ENCODE measurements at regions not wholly inside any gene's neighbourhood (a gene's known extent, or its start where the extent isn't known, plus 50 kb on each side); places are given as distances from the start of the nearest gene placed in this dataset.

DNA sequence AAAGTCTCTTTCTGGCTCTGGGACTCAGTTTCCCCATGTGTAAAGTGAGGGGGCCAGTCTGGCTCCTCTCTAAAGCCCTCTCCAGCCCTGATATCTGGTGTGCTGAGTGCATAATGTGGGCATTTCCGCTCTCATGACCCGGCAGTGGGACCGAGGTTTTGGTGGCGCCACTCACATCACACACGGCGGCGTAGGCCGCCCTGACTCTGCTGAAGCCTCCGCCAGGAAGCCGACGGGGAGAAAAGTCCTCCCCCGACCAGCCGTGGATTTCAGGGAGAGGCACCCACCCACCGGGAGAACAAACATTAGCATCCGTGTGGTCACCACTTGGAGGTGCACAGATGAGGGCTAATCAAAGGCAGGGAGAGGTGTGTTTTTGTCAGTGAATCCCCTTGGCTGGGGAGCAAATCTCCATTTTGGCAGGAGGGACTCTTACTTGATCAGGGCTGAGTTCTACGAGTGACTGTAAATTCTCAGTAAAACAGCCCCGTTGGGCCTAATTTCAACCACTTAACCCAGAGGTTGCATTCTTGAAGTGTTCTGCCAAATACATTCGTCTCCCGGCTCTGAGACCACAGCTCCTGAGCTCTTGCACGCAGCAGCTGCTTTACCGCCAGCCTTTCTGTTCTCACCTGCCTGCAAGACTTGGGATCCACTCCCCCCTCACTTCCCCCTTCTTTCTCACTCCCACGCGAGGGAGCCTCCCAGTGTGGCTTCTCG is 118.2 kb downstream of the FOXD2 start:
- no peak for DNase-seq

DNA sequence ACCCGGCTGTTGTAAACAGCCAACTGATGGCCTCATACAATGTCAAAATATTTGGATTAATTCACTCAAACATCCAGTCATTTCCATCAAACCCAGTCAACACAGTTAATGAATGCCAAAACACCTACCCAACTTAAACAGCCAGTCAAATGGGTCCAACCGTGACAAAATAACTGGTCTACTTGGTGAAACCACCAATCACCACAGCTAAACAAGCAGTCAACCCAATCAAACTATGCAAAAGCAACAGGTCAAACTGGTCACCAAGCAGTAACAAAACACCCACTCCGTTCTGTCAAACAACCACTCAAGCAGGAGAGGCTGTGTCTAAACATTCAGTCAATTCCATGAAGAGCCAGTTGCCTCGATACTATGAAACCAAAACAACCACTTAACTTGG is 119.2 kb downstream of the FOXD2 start:
- no peak for DNase-seq

DNA sequence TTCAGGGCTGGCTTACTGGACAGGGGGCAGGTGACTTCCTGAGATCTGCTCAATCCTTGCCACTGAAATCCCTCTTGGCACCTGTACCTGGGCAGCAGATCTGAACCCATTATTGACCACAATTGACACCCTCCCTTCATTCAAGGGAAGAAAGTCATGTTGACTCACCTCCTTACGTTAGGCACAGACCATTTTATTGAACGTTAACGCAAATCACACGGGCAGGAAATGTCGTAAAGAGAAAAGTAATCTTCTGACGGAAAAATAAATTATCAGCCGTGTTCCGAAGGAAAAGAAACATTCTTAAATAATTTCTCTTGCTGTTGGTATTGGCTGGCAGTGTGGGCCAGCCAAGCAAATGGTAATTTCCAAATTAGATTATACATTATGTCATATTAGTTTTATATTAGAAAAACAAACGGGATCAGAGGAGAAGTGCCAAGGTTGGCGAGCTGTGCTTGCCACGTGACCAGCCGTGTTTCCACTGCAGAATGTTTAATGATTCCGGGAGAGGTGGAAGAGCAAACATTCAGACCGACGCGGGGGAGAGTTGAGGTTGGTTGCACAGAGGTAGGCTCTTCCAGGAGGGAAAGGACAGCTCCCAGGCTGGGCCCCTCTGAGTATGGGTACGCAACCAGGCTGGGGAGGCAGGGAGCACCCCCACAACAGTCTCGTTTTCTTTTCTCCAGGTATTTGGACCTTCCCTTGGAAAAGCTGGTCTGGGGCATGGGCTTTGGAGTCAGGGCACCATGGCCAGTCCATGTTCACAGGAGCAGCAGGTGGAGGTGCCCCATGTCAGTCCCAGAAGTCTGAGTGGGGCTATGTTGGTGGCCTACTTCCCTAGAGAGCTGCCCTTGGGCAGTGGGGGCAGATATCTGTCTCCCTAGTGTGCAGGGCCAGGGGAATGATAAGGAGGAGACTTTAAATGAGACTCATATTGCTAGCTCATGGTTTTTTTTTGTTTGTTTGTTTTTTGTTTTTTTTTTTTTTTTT is 121.1 kb downstream of the FOXD2 start:
- no peak for DNase-seq

DNA sequence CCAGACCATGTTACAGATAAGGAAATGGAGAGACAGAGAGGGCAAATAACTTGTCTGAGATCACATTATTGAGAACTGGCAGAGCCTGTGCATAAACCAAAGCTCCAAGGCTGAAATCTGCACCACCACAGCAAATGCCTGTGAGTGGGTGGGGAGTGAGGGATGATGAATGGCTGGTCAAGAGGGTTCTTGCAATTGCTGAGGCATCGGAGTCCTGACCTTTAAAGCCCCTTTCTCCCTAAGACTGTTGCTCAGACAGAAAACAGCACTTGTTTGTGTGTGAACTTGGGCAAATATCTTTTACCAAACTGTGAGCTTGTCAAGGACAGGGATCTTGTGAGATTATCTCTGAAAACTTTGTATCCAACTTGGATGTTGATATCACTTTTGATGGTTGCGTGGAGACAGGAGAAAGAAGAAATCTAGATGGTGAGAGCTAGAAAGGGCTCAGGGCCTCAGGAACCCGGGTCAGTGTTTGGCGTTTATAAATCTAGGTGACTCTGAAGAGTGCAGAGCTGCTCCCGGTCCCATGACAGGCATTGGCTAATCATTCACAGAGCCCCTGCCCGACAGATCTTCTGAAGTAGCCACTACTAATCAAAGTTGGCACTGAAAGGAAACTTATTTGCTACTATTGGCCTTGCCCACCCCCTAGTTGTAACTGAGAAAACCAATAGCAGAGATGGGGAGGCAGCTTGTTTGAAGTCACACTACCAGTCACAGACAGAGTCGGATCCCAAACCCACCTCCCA is 122.3 kb downstream of the FOXD2 start:
- DNase-seq, result no peak

DNA sequence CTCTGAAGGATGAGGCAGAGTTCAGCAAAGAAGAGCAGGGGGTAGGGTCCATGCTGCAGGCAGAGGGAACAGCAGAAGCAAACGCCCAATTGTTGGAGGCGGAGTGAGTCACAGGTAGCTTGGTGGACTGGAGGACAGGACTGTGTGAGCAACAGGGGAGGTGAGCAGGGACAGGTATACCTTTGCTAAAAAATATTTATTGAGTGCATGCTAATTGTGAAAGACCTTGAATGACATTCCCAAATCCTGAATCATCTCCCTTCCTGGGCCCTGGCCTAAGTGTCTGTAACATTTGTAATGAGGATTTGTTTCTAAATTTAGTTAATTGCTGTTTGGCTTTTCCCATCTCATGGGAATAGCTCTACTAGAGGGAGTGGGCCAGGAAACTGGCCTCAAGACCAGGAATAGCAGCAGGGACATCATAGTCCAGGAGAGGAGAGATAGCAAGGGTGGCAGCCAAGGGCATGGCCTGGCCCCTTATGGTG is 123.7 kb downstream of the FOXD2 start:
- DNase-seq, result no peak

DNA sequence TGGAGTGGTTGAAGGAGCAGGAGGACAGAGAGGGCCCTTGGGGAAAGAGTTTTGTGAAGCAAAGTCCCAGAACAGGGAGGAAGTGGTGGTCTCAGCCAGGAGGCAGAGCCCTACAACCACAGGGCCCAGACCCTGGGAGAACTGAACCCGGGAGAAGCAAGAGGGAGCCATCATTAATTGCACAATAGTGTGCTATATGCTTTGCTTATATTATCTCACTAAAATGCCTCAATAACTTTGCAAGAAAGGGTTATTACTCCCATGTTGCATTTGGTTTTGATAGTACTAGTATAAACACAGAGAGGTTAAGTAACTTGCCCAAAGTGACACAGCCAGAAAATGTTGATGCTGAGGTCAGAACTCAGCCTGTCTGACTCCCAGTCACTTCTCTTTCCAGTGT is 124.3 kb downstream of the FOXD2 start:
- DNase-seq, result no peak

DNA sequence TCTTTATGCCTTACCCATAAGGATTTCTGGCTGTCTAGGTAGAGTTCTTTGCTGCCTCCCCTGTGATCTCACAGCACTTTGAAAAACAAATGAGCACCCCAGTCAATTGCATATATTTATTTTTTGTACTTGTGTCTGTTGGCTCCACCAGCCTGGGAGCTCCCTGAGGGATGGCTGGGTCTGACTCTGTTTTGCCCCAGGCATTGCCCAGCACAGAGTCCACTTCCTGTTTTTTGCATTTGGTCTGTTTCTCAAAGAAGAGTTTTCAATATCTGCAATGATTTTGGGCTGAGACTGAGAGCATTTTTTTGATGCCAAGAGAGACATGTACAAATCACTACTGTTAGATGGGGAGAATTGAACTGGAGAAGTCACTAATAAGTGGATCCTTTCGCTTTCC is 125.0 kb downstream of the FOXD2 start:
- no peak for DNase-seq

DNA sequence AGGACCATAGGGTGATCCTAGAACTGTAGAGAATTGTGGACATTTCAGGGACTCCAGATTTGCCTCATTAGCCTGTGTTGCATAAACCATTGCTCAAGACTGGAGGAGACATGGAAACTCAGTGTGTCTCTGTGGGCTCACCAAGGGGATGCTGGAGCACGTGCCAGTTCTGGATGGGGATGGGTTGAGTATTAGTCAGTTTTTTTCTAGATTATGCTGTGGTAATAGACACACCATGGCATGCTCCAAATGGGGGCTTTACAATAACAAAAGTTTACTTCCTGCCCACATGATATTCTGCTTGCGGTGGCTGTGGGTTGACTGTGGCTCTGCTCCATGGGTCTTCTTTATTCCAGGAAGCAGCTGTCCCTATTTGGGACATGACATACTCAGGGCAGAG is 125.4 kb downstream of the FOXD2 start:
- DNase-seq, result no peak

DNA sequence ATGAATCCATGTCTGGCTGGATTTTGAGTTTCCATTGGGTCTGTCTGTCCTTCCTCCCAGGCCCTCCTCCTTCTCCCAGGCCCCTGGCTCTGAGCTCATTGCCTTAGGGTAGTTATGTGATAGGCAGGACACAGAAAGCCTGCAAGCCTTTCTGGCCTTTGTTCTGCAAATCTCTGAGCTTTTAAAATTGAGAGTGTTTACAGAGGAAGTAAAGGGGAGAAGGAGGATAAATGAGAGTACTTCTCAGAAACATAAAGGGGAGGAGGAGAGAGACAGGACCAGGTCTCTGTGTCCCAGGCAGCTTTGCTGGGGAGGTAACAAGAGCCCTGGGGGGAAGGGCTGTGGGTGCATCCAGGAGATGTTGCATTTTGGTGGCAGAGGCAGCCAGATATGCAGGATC is 126.7 kb downstream of the FOXD2 start:
- DNase-seq, result no peak

DNA sequence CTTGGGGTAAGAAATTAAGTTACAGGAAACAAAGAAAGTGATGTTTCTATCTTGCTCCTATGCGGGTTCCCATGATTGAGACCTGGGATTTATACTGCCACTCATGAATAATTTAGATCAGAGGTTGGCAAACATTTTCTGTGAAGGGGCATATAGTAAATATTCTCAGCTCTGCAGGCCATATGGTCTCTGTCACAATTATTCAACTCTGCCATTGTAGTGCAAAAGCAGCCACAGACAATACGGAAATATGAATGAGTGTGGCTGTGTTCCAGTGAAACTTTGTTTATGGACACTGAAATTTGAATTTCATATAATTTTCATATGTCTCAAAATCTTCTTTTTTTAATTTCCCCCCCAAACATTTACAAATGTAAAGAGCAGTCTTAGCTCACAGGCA is 127.2 kb downstream of the FOXD2 start:
- no peak for DNase-seq

DNA sequence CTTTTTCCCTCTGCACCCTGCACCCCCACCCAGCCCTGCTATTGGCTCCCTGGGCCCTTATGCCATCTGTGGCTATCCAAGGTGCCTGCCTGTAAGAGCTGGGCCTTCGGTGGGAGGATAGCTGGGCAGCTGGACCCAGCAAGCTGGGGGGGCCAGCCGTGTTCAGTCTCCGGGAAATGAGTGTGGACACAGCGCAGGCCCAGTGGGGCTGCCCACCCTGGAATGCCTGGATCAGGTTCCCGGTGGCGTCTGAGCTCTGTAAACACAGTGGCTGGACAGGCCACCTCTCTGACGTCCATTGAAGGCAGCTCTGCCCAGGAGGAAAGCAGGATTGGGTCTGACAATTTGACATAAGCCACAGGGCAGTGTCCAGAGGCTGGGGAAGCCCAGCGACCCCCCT is 127.8 kb downstream of the FOXD2 start:
- DNase-seq, result no peak

DNA sequence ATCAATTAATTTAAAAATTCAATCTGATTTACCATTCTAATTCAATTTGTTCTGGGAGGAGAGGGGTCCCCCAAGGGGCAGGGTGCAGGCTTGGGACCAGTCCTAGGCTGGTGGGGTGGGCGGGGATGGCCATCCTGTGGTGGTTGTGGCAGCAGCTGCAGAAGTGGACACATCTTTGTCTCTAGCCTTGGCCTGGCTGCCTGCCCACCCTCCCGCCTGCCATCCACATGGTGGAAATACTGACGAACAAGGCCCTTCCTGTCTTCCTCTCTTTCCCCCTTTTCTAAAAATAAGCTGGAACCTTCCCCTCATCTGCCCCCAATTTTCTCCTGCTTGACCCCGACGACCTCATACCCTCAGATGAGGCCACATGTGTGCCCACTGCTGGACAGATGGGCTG is 130.9 kb downstream of the FOXD2 start:
- no peak for DNase-seq

DNA sequence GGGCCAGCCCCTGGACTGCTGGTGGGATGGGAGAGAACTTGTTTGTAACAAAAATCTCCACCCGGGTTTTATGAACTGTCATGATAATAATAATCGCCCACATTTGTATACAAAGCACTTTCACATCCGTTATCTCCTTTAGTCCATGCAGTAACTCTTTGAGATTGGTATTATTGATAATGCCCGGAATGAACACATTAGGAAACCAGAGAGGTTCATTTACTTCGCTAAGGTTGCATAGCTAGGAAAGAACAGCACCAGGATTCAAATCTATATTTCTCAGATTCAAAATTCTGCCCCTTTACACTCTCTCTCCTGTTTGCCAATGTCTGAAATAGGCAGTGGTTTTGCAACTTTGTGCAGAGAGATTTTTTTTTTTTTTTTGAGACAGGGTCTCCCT is 131.4 kb downstream of the FOXD2 start:
- DNase-seq, result no peak

DNA sequence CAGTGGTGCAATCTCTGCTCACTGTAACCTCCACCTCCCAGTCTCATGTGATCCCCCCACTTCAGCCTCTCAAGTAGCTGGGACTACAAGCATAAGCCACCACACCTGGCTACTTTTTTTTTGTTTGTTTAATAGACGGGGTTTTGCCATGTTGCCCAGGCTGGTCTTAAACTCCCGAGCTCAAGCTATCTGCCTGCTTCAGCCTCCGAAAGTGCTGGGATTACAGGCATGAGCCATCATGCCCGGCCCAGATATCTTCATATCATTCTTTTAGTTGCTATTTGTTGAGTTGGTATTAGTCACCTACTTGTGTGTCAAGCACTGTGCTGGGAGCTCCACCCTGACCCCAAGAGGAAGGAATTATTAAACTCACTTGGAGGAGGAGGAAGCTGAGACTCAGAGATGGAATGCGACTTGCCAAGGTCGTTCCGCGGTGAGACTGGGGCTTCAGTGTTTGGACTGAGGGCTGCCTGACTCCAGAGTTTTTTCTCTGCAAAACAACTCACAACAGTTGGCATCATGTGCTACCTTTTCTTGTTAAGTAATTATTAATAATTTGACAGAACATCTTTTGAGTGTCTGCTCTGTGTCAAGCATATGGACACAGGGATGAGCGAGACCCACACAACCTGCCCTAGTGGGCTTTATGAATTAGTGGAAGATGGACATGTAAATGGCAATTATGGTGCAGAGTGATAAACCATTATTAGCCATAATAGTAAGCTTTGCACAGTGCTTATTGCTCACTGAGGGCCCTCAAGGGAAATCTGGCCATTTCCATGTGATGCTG is 132.0 kb downstream of the FOXD2 start:
- DNase-seq, result no peak

DNA sequence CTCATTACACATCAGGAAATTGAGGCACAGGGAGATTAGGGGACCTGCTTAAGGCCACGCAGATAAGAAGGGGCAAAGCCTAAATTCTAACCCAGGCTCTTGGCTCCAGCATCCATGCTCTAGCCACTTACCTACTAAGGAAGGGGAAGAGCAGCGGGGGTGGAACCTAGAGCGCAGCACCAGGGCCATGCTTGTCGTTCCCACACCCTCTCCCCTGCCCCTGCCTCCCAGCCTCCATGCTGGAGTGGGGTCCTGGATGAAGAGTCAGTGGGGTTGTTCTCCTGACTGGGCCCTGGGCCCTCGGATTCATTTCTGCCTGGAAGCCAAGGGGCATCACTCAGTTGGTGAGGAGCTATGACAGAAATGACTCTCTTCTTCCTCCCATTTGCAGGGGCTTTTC is 133.3 kb downstream of the FOXD2 start:
- no peak for DNase-seq

DNA sequence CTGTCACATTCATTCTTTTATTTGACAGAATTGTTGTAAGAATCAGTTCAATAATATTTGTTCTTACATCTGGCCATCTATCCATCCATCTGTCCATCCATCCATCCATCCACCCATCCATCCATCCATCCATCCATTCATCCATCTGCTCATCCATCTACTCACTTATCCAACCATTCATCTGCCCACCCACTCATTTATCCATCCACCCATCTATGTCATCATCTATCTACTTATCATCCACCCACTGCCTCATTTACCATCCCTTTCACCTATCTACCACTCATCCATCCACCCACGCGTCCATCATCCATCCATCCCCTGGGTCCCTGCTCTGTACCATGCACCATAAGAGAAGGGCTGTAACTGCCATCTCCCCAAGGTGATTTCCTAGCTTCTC is 134.1 kb downstream of the FOXD2 start:
- DNase-seq, result no peak

DNA sequence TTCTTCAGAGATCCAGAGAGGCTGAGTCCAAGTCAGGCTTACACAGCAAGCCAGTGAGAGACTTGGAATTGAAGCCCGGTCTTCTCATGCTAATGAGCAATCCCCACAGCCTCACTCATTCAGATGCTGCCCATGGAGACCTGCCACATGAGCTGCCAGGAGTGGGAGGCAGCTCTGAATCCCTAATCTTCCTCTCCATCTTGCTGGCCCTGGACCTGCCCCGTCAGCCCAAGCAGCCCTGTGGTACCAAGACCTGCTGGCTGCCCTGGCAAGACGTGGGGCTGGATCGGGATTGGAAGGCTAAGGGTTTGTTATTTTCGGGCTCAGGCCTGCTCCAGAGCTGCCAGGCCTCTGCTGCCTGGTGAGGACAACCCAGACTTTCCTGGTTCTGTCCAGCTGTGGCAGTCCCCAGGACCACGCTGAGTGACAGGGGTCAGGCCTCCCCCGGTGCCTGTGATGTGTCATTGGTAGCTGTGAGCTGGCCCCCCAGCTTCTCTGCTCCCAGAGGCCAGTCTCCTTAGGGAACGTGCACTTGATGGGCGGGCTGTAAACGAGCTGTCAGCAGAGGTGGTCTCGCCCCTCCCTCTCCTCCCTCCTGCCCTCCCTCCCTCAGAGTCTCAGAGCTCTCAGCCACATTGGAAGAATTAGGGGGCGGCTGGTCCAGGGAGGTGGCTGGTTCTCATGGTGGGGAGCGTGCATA is 135.0 kb downstream of the FOXD2 start:
- no peak for DNase-seq

DNA sequence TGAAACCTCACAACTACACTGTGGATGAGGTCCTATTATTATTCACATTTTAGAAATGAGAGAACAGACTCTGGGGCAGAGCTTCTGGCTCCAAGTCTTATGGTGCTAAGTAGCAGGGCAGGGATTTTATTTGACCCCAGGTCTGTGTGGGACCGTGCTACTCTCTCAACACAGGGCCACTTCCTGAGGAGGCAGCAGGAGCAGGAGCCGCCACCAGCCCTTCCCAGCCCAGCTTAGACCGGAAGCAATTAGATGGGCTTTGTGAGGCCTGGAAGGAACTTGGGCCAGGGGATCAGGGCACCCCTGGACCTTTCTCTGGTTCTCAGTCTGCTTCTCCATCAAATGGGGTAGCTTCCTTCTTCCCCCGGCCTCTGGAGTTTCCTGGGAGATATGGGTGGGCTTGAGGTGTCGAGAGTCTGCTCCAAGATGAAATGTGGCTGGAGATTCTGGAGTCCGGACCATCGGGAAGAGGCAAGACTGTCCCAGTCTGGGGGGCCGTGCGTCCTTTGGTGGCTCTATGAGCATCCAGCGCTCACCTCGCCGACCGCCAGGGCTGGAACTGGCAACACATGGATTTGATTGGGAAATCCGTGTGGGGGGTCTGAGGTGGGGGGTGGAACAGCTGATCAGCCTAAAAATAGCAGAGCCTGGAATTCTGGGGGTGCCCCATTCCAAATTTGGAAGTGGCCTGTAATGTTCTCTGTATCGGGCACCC is 136.8 kb downstream of the FOXD2 start:
- no peak for DNase-seq

DNA sequence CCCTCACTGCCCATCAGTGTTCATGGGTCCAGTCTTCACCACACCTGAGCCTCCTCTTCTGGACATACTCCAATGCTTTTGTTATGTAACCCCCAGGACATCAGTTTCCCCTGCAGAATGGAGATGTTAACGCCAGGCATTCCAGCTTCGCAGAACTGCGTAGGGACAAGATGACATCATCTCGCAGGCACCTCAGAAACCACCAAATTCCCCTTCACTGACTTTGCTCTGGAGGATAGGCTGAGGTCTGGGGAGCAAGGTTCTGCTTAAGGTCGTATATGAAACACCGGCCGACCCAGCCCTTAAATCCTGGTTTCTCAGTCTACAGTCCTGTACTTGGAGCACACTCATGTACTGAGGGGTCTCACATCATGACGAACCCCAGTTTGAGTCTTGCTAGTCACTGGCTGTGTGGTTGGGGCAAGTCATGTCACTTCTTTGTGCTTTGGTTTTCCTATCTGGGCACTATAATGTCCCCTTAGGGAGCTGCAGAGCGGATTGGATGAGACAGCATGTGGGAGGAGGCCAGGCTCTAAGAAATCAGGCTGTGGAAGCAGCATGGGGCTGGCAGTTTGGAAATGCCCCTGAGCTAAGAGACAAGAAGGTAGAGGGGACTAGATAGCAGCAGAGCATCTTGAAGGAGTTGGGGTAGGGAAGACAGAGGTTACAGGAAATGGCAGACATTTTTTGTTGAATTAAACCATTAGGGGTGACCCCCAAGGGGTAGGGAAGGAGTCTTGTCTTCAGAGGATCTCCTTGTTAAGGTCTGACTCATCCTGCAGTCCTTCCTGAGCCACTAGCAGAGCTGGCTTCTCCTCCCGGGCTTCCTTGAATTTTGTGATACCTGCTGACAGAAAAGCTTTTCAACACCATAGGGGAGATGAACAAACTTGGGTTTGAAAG is 138.3 kb downstream of the FOXD2 start:
- DNase-seq, result no peak

DNA sequence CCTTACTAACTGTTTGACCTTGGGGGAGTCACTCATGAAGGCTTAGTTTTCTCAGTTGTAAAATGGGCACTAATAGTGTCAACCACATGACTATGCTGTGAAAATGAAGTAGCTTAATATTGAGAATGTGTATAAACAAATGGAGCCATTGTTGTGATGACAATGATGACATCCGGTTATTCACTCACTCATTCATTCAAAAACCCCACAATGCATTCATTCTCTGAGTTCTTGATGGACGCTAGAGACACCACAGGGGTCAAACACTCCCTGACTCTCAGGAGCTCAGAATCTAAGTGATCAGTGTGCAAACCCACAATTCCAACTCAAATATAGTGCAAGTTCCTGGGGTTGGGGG is 138.9 kb downstream of the FOXD2 start:
- no peak for DNase-seq
